Spleen (tissue), 7 donors: ENCODE measurements at regions not wholly inside any gene's neighbourhood (a gene's known extent, or its start where the extent isn't known, plus 50 kb on each side); places are given as distances from the start of the nearest gene placed in this dataset.

Source experiments
- CTCF ChIP-seq, 11 experiments: fragments of 200-600 bp in 7 of 11; fragments of 450-650 bp in 4 of 11; sonication (generic) in 4 of 11; IDR thresholded peaks in 8 of 11; conservative IDR thresholded peaks in 3 of 11; 1 replicate in 7 of 11; 2 replicates in 4 of 11; pipeline versions ENCODE4 v1.4.0 to v1.8.0; 2016 to 2021; ENCODE audit warnings: antibody characterized with exemption in 11 of 11, inconsistent platforms in 4 of 11, mild to moderate bottlenecking in 1 of 11
- POLR2A ChIP-seq, 3 donors: fragments of 450-650 bp; IDR thresholded peaks; one replicate each; pipeline ENCODE4 v1.5.1; 2017; ENCODE audit warnings: antibody characterized with exemption in 3 of 3, mild to moderate bottlenecking in 1 of 3
- POLR2AphosphoS5 ChIP-seq, 3 donors: sonication (generic); formaldehyde crosslinking; IDR thresholded peaks; one replicate each; pipeline ENCODE4 v1.5.1; 2017; ENCODE audit warnings: antibody characterized with exemption in 3 of 3
- donor health status: DM: no; HTN: no; CAD: no; lungs with moderate emphysema.
- donor health status: DM: no; HTN: no; CAD: no.
- donor health status: DM: no; HTN: no; CAD: no.

DNA sequence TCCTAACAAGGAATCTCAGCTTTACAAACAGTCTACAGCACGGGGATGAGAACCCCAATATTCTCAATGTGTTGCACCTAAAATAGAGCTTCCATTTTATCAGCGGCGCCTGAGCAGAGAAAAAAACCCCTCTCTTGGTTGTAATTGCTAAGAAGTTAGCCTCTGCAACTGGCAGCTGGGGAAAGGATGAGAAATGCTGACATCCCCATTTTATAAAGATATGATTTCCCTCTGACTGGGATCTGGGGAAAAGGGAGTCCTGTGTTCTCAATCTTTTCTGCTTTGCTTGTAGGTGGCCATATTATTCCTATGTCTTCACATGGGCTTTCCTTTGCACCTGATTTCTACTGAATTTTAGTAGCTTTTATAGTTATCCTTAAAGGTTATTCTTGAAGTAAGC is 981.4 kb upstream of the DDX18 start:
- no peak for TF ChIP-seq POLR2AphosphoS5 (IDR thresholded peaks at IDR 0.05)
- TF ChIP-seq CTCF (IDR thresholded peaks at IDR 0.05 in 8 of 11, conservative IDR thresholded peaks at IDR 0.05 in 3 of 11), result no peak
- no peak for TF ChIP-seq POLR2A (IDR thresholded peaks at IDR 0.05)
